Activated CD8-positive, alpha-beta memory T cell treated with anti-CD3 and anti-CD28 coated beads, Interleukin-2, amount 50 U/mL, for 24 hours (primary cell): ENCODE measurements at regions not wholly inside any gene's neighbourhood (a gene's known extent, or its start where the extent isn't known, plus 50 kb on each side); places are given as distances from the start of the nearest gene placed in this dataset.
"Not testable (repeated sequence)": the region's sequence is repeated elsewhere in the genome, so short reads cannot be mapped to it uniquely, and the experiment has no call there.

Source experiments
- DNase-seq: peaks from one replicate; pipeline ENCODE4 v3.0.0-alpha.2; 2020; ENCODE audit errors: extremely low read depth

GRCh38 chr2:83055376-83056010 is 1403.6 kb downstream of the SUCLG1 start:
- DNase-seq, result no peak

- DNase-seq, result no peak
Measured at GRCh38 chr2:83054751-83055150, 1404.3 kb downstream of the SUCLG1 start.

- DNase-seq, result no peak
Measured at GRCh38 chr2:83051538-83052170, 1407.4 kb downstream of the SUCLG1 start.

GRCh38 chr2:83042053-83042452 is 1417.0 kb downstream of the SUCLG1 start:
- no peak for DNase-seq

- DNase-seq, result no peak
Measured at GRCh38 chr2:83022631-83023210, 1436.4 kb downstream of the SUCLG1 start.

- no peak for DNase-seq
Measured at GRCh38 chr2:83017366-83018090, 1441.6 kb downstream of the SUCLG1 start.

GRCh38 chr2:83016343-83017110 is 1442.6 kb downstream of the SUCLG1 start:
- no peak for DNase-seq

GRCh38 chr2:83015900-83016299 is 1443.2 kb downstream of the SUCLG1 start:
- no peak for DNase-seq

GRCh38 chr2:83015035-83015715 is 1443.9 kb downstream of the SUCLG1 start:
- DNase-seq, result no peak

GRCh38 chr2:83014462-83014861 is 1444.6 kb downstream of the SUCLG1 start:
- no peak for DNase-seq

- DNase-seq, result no peak
Measured at GRCh38 chr2:83006961-83007360, 1452.1 kb downstream of the SUCLG1 start.

- no peak for DNase-seq
Measured at GRCh38 chr2:83003555-83003954, 1455.5 kb downstream of the SUCLG1 start.

- DNase-seq, result no peak
Measured at GRCh38 chr2:83002706-83003105, 1456.4 kb downstream of the SUCLG1 start.

GRCh38 chr2:82998781-82999180 is 1460.3 kb downstream of the SUCLG1 start:
- no peak for DNase-seq

- no peak for DNase-seq
Measured at GRCh38 chr2:82996217-82996616, 1462.9 kb downstream of the SUCLG1 start.

GRCh38 chr2:82994151-82994550 is 1464.9 kb downstream of the SUCLG1 start:
- DNase-seq, result no peak

GRCh38 chr2:82993609-82994008 is 1465.5 kb downstream of the SUCLG1 start:
- no peak for DNase-seq

- DNase-seq, result no peak
Measured at GRCh38 chr2:82992968-82993367, 1466.1 kb downstream of the SUCLG1 start.

GRCh38 chr2:82987706-82988105 is 1471.4 kb downstream of the SUCLG1 start:
- not testable (repeated sequence) for DNase-seq

- DNase-seq, result no peak
Measured at GRCh38 chr2:82986899-82987298, 1472.2 kb downstream of the SUCLG1 start.

GRCh38 chr2:82985572-82986197 is 1473.4 kb downstream of the SUCLG1 start:
- no peak for DNase-seq
